HepG2 (cell line): ENCODE measurements at regions not wholly inside any gene's neighbourhood (a gene's known extent, or its start where the extent isn't known, plus 50 kb on each side); places are given as distances from the start of the nearest gene placed in this dataset.

Source experiments
- ARID2 ChIP-seq: sonication (generic); formaldehyde crosslinking; IDR thresholded peaks from 2 replicates; pipeline ENCODE4 v1.8.1; 2022; ENCODE audit warnings: mild to moderate bottlenecking, missing genetic modification reagents, borderline replicate concordance
- ELF3 ChIP-seq: IDR thresholded peaks from 2 replicates; pipeline ENCODE4 v1.6.1; 2016; ENCODE audit warnings: missing genetic modification reagents, missing compliant biosample characterization
- GRHL1 ChIP-seq: sonication (generic); formaldehyde crosslinking; conservative IDR thresholded peaks from 2 replicates; pipeline ENCODE4 v1.8.0; 2022; ENCODE audit warnings: missing genetic modification reagents
- KDM3A ChIP-seq: IDR thresholded peaks from 2 replicates; pipeline ENCODE4 v1.6.1; 2018; ENCODE audit warnings: low read depth, missing compliant biosample characterization
- MXD3 ChIP-seq: IDR thresholded peaks from 2 replicates; pipeline ENCODE4 v1.6.1; 2016; ENCODE audit warnings: mild to moderate bottlenecking, missing biosample characterization, missing genetic modification reagents
- NCOR1 ChIP-seq: fragments of 200-600 bp; sonication (generic); IDR thresholded peaks from 2 replicates; pipeline ENCODE4 v1.7.0; 2017; ENCODE audit warnings: antibody characterized with exemption, low read length, borderline replicate concordance
- TAF1 ChIP-seq: sonication (generic); formaldehyde crosslinking; IDR thresholded peaks from 2 replicates; pipeline ENCODE4 v1.4.0; 2020; ENCODE audit warnings: missing genetic modification reagents
- ZFP41 ChIP-seq: sonication (generic); formaldehyde crosslinking; IDR thresholded peaks from 2 replicates; pipeline ENCODE4 v1.4.0; 2020; ENCODE audit warnings: mild to moderate bottlenecking, missing genetic modification reagents, borderline replicate concordance
- ZNF180 ChIP-seq: sonication (generic); formaldehyde crosslinking; IDR thresholded peaks from 2 replicates; pipeline ENCODE4 v1.4.0; 2020; ENCODE audit warnings: low read depth, missing genetic modification reagents, borderline replicate concordance
- ZNF20 ChIP-seq: sonication (generic); formaldehyde crosslinking; IDR thresholded peaks from 2 replicates; pipeline ENCODE4 v1.4.0; 2020; ENCODE audit warnings: mild to moderate bottlenecking, moderate library complexity, missing genetic modification reagents
- ZNF441 ChIP-seq: sonication (generic); formaldehyde crosslinking; IDR thresholded peaks from 2 replicates; pipeline ENCODE4 v1.7.0; 2021; ENCODE audit warnings: missing genetic modification reagents, borderline replicate concordance
- ZNF552 ChIP-seq: sonication (generic); formaldehyde crosslinking; IDR thresholded peaks from 2 replicates; pipeline ENCODE4 v1.9.0; 2022; ENCODE audit warnings: missing genetic modification reagents, mild to moderate bottlenecking, borderline replicate concordance
- ZNF572 ChIP-seq: sonication (generic); formaldehyde crosslinking; IDR thresholded peaks from 2 replicates; pipeline ENCODE4 v1.5.1; 2020; ENCODE audit warnings: mild to moderate bottlenecking, missing genetic modification reagents
- ZNF737 ChIP-seq: sonication (generic); formaldehyde crosslinking; IDR thresholded peaks from 2 replicates; pipeline ENCODE4 v1.5.0; 2020; ENCODE audit warnings: missing genetic modification reagents, mild to moderate bottlenecking, borderline replicate concordance
- ZNF749 ChIP-seq: sonication (generic); formaldehyde crosslinking; IDR thresholded peaks from 2 replicates; pipeline ENCODE4 v1.8.0; 2022; ENCODE audit warnings: mild to moderate bottlenecking, missing genetic modification reagents, moderate library complexity, borderline replicate concordance
- ZNF816 ChIP-seq: sonication (generic); formaldehyde crosslinking; IDR thresholded peaks from 2 replicates; pipeline ENCODE4 v1.8.0; 2022; ENCODE audit warnings: missing genetic modification reagents, mild to moderate bottlenecking, borderline replicate concordance
- TF ChIP-seq, protein P1 (sequence below), 2 experiments: sonication (generic) in 1 of 2; formaldehyde crosslinking in 1 of 2; IDR thresholded peaks; 2 replicates each; pipeline versions ENCODE4 v1.4.0 to v1.6.1; 2016 to 2020; ENCODE audit warnings: borderline replicate concordance in 1 of 2, low read depth in 1 of 2, mild to moderate bottlenecking in 1 of 2, missing genetic modification reagents in 1 of 2
- TF ChIP-seq, protein P2 (sequence below): sonication (generic); formaldehyde crosslinking; IDR thresholded peaks from 2 replicates; pipeline ENCODE4 v1.4.0; 2020; ENCODE audit warnings: mild to moderate bottlenecking, missing genetic modification reagents
- TF ChIP-seq, protein P3 (sequence below): sonication (generic); formaldehyde crosslinking; IDR thresholded peaks from 2 replicates; pipeline ENCODE4 v1.4.0; 2020; ENCODE audit warnings: missing genetic modification reagents, borderline replicate concordance

DNA sequence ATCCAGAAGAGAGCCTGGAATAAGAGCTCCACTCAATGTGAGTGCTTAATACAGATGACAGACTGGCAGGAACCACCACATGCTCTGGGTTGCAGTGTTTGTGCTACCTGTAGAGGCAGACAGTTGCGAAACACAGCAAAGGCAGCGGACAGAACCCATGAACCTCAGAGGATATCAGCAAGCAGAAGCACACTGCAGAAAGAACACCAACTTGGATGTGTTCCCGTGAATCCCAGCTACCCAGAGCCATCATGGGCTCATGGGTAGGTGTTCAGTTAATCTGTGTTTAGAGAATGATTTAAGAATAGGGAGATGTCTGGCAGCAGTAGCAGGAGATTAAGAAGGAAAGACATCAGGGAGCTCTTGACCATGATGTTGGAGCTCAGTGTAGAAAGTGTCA lies 133.3 kb upstream of the FOXQ1 start (continued):
- TF ChIP-seq ZNF20 (CRISPR knock-in tag) (no peak), ZNF816 (CRISPR knock-in tag) (no peak), TAF1 (no peak), ARID2 (CRISPR knock-in tag) (no peak), ZNF737 (CRISPR knock-in tag) (no peak), GRHL1 (CRISPR knock-in tag) (no peak), ZFP41 (CRISPR knock-in tag) (no peak), KDM3A (CRISPR knock-in tag) (no peak), ZNF572 (CRISPR knock-in tag) (0 out of 2 replicates have a peak, but pooled peaks have one; percentile 21), ZNF180 (CRISPR knock-in tag) (no peak), ZNF441 (CRISPR knock-in tag) (no peak), NCOR1 (no peak), MXD3 (CRISPR knock-in tag) (no peak), ELF3 (CRISPR knock-in tag) (0 out of 2 replicates have a peak, but pooled peaks have one; percentile 22), ZNF749 (CRISPR knock-in tag) (no peak), ZNF552 (CRISPR knock-in tag) (no peak)
- TF ChIP-seq, protein P1, sequence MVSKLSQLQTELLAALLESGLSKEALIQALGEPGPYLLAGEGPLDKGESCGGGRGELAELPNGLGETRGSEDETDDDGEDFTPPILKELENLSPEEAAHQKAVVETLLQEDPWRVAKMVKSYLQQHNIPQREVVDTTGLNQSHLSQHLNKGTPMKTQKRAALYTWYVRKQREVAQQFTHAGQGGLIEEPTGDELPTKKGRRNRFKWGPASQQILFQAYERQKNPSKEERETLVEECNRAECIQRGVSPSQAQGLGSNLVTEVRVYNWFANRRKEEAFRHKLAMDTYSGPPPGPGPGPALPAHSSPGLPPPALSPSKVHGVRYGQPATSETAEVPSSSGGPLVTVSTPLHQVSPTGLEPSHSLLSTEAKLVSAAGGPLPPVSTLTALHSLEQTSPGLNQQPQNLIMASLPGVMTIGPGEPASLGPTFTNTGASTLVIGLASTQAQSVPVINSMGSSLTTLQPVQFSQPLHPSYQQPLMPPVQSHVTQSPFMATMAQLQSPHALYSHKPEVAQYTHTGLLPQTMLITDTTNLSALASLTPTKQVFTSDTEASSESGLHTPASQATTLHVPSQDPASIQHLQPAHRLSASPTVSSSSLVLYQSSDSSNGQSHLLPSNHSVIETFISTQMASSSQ (IDR thresholded peaks at IDR 0.05; ENCODE audit: low read depth), result 0 out of 2 replicates have a peak, but pooled peaks have one; percentile 11
- TF ChIP-seq, protein P1 (CRISPR knock-in tag; IDR thresholded peaks at IDR 0.05; ENCODE audit: borderline replicate concordance), result no peak
- TF ChIP-seq, protein P2, sequence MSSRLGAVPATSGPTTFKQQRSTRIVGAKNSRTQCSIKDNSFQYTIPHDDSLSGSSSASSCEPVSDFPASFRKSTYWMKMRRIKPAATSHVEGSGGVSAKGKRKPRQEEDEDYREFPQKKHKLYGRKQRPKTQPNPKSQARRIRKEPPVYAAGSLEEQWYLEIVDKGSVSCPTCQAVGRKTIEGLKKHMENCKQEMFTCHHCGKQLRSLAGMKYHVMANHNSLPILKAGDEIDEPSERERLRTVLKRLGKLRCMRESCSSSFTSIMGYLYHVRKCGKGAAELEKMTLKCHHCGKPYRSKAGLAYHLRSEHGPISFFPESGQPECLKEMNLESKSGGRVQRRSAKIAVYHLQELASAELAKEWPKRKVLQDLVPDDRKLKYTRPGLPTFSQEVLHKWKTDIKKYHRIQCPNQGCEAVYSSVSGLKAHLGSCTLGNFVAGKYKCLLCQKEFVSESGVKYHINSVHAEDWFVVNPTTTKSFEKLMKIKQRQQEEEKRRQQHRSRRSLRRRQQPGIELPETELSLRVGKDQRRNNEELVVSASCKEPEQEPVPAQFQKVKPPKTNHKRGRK (CRISPR knock-in tag), result no peak
- TF ChIP-seq, protein P3, sequence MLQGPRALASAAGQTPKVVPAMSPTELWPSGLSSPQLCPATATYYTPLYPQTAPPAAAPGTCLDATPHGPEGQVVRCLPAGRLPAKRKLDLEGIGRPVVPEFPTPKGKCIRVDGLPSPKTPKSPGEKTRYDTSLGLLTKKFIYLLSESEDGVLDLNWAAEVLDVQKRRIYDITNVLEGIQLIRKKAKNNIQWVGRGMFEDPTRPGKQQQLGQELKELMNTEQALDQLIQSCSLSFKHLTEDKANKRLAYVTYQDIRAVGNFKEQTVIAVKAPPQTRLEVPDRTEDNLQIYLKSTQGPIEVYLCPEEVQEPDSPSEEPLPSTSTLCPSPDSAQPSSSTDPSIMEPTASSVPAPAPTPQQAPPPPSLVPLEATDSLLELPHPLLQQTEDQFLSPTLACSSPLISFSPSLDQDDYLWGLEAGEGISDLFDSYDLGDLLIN, result no peak
